Caki2 (cell line): ENCODE measurements at regions not wholly inside any gene's neighbourhood (a gene's known extent, or its start where the extent isn't known, plus 50 kb on each side); places are given as distances from the start of the nearest gene placed in this dataset.

Experiments
- DNase-seq: peaks from one replicate; pipeline ENCODE4 v3.0.0-alpha.2; 2015; ENCODE audit warnings: low read depth
- in situ Hi-C: cut with HindIII; loops from 2 replicates; pipeline ENCODE4 v1.10.0; 2016; ENCODE audit warnings: low sequenced_read_pairs, low pct_unique_long_range_greater_than_20kb, mixed read lengths

DNA sequence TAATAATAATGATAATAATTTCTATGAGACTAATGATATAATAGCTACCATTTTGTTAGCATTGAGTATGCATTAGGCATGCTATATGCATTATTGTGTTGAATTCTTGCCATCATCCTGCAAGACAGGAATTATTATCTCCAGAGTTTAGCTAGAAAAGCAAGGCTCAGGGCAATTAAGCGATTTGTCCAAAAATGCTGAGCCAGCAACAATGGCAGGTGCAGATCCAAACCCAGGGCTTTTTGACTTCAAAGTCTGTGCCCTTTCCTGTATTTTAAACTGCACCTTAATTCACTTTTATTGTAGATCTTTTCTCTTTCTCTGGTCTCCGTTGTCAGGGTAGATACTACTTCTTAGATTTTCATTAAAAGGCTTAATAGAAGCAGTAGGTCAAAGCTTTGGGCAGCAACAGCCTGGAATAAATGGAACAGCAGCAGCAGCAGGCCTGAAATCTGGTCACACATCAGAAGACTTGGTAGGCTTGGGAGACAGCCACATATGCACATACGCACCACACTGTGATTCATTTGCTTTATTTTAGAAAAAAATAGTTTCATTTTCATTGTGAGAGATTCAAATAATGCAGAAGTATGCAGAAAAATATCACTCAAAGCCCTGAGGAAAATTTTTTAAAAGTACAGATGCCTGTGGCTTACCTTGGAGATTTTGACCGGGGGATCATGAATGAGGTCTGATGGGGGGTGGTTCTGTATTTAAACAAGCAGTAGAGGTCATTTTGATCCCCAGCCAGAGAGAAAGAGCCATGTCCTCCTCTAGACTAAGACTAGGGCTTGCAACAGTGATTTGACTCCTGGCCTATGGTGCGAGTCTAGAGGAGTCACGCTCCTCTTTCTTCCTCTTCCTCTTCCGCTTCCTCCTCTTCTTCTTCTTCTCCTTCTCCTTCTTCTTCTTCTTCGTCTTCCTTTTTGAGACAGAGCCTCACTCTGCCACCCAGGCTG lies 455.7 kb downstream of the TSN start:
- in situ Hi-C loops = no loop called here
- no peak for DNase-seq

DNA sequence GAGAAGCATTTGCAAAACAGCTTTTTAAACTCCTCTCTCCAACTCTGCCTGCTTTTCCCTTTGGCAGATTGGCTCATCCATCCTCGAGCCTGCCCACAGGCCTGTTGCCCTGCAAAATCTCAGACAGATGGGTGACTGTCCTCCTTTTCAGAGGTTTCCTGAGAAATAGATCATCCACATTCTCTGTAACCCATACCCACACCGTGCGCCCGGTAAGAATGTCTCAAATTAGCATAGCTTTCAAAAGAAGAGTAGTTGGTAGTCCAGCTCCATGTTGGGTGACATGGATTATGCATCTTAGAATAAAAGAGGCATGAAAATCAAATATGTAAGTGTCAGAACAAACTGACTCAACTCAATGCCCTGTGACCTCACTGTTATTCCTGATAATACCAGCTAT lies 457.9 kb downstream of the TSN start:
- DNase-seq = no peak
- in situ Hi-C loops = no loop called here

DNA sequence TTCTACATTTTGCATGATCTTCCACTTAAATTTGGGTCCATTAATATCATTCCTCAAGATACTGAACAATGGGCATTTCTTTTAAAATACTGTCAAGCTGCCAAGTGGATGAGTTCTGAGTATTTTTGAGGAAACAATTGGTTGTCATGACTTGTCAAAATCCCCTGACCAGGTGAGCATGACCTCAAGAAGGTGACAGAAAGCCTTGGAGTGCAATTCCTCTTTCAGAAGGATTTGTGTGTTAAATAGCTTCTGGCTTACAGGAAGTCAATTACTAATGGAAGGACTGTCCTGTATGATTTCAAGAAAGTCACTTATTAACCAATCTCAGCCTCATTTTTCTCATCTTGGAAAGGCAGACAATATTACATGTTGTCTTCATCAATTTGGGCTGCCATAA lies 460.6 kb downstream of the TSN start:
- DNase-seq = no peak

GRCh38 chr2:122216901-122217300 lies 461.4 kb downstream of the TSN start:
- DNase-seq = no peak
- in situ Hi-C loops = no loop called here

More for the DNA sequence above, 460.6 kb downstream of the TSN start:
- in situ Hi-C loops = no loop called here

GRCh38 chr2:122218596-122218995 lies 463.1 kb downstream of the TSN start:
- in situ Hi-C loops = no loop called here
- peak; percentile 65 for DNase-seq

DNA sequence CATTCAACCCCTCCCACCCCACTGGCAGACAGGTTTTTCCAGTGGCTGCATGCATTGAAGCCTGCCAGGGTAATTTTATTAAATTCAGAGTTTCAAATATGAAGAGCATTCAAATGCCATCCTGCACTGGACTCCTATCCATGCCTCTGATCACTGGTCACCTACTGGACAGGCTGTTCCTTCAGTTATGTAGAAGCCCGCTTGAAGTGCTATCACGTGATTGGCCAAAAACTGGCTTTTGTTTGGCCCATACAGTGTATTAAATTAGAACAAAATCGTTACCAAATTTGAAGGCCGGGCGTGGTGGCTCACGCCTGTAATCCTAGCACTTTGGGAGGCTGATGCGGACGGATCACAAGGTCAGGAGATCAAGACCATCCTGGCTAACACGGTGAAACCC lies 464.1 kb downstream of the TSN start:
- no peak for DNase-seq
- in situ Hi-C loops = no loop called here

DNA sequence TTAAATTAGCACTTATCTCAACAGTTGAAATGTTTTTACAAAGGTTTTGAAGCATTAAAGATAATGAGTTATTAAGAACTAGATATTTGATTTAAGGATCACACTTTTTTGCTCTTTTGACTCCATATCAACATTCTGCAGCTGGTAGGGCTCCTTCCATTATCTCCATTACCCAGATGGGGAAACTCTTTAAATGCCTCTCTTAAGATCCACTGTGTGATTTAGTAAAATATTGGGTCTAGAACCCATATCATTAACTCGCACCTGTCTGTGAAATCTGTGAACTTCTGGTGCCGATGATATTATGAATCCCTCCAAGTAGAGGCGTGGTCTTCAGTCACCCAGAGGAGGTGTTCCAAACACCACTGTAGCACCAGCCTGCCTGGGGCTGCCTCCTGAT lies 466.2 kb downstream of the TSN start:
- in situ Hi-C loops = no loop called here
- no peak for DNase-seq

DNA sequence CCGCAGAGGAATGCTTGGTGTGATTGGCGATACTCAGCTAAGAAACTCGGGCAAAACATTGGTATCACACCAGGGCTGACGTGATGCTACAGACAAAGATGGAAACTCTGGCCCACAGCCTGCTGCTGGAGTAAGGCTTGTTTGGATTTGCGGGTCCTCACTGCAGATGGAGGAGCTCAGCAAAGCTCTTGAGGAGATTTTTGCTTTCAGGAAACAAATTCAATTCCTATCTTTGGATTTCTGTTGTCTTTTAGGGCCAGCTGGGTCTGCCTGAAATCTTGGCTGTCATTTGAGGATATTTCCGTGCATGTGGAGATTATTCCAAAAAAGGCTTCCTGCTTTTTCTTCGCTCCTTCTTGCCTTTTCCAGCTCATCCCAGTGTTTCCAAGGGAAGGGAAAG lies 475.8 kb downstream of the TSN start:
- no peak for DNase-seq
- in situ Hi-C loops = no loop called here

- DNase-seq = no peak
- in situ Hi-C loops = no loop called here
Measured at GRCh38 chr2:122233372-122233771, 477.9 kb downstream of the TSN start.

- DNase-seq = peak; percentile 90
- in situ Hi-C loops = no loop called here
Measured at GRCh38 chr2:122236152-122236874, 480.9 kb downstream of the TSN start.

- in situ Hi-C loops = no loop called here
- no peak for DNase-seq
Measured at GRCh38 chr2:122236925-122237324, 481.5 kb downstream of the TSN start.

DNA sequence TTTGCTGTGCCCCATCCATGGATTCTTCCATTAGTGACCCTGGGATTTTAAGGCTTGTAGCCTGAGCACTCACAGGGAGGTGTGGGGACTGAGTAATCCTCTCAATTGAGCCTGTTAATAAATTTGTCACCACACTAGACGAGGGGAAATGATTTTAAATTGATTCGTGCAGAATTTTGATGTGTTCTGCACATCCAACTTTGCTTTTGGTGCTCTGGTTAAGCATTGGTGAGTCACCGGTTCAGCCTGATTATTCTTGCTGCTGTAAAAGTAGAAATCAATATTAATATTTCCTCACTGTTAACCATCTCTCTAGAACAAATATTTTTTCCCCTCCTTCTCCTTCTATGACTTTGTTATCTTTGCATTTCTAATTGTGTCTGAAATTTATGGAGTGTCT lies 482.0 kb downstream of the TSN start:
- in situ Hi-C loops = no loop called here
- DNase-seq = no peak

DNA sequence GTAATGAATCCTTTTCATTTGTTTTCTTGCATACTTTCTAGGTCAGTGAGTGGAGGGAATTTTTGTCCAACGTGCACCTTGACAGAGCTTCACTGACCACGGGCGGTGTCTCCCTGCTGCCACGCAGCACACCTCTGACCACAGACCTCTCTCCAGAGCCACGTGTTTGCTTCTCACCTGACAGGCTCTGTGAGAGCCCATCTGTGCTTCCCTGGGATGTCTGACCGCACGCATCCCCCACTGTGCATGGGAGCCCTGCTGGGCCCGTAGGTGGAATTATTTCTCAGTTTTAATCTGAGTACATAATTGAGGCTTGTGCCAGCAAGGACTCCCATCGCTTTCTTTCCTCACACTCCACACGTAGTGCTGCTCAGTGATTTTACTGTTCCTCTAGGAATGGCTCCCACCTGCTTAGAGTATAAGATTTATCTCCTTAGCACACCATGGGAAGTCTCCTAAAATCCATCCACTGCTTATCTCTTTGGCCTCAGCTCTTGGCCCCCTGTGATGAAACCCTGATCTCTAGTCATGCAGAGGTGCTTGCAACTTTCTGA lies 482.6 kb downstream of the TSN start:
- in situ Hi-C loops = no loop called here
- peak; percentile 87 for DNase-seq

- in situ Hi-C loops = no loop called here
- DNase-seq = no peak
Measured at GRCh38 chr2:122239440-122239839, 484.0 kb downstream of the TSN start.

- no peak for DNase-seq
- in situ Hi-C loops = no loop called here
Measured at GRCh38 chr2:122244598-122245229, 489.3 kb downstream of the TSN start.

DNA sequence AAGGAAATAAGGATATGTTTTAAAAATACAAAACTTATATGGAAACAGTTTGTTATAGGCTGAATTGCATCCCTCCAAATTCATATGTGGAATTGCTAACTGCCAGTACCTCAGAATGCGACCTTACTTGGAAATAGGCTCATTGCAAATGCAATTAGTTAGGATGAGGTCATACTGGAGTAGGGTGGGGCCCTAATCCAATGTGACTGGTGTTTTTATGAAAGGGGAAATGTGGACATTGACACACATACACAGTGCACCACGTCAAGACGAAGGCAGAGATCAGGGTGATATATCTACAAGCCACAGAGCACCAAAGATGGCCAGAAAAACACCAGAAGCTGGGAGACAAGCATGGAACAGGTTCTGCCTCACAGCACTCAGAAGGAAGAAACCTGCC lies 494.2 kb downstream of the TSN start:
- no peak for DNase-seq
- in situ Hi-C loops = no loop called here

- DNase-seq = no peak
- in situ Hi-C loops = no loop called here
Measured at GRCh38 chr2:122251158-122251557, 495.7 kb downstream of the TSN start.

DNA sequence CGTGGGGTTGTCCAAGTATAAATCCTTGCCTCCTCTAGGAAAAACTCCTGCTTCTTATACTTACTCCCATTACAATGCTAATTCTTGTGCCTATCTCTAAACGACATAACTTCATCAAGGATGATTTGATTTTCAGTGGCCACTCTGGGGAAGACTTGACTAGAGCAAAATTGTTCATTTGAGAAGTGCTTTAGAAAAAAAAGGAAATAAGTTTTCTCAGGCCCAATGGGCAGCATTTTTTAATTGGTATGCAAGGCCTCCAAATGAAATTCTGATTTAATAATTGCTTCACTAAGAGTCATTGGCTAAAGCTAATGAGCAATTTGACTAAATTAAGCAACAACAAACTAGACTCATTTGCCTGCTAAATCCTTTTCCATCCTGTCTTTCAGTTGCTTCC lies 496.1 kb downstream of the TSN start:
- in situ Hi-C loops = no loop called here

GRCh38 chr2:122255924-122256323 lies 500.5 kb downstream of the TSN start:
- in situ Hi-C loops = no loop called here

More for the DNA sequence above, 496.1 kb downstream of the TSN start:
- DNase-seq = no peak

More at GRCh38 chr2:122255924-122256323, 500.5 kb downstream of the TSN start:
- peak; percentile 62 for DNase-seq
